ENCODE measurements at regions not wholly inside any gene's neighbourhood (a gene's known extent, or its start where the extent isn't known, plus 50 kb on each side); places are given as distances from the start of the nearest gene placed in this dataset.

- H3K27ac Mint-ChIP-seq, result no peak overlapping the region
- ATAC-seq, result no peak
- H3K9me3 Mint-ChIP-seq, result peaks cover 11% of the 10 kb centered on the region
- H3K36me3 Mint-ChIP-seq, result no peaks in the 10 kb centered on the region
- H3K27me3 Mint-ChIP-seq, result peaks cover 9% of the 10 kb centered on the region
- no peak overlapping the region for H3K4me3 Mint-ChIP-seq
- H3K4me1 Mint-ChIP-seq, result no peaks in the 10 kb centered on the region
Observed at GRCh38 chr13:22148187-22148586, 477.3 kb downstream of the FGF9 start.

DNA sequence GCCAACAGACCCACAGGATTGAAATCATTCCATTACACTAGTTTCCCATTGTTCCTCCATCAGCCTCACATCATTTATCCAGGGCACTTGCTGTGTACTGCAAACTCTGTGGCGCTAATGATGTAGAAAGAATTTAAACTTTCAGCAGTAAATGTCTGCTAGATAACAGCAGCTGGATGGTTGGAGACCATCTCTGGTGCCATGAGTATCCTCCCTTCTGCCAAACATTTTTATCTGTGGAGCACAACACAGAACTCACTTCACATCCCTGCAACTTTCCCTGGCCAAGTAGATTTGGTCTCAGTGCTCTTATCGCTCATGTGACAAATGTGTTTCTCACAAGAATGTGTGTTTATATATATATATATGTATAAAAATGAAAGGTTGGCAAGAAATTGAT lies 481.9 kb downstream of the FGF9 start:
- H3K4me1 Mint-ChIP-seq, result no peaks in the 10 kb centered on the region
- peaks cover 4% of the 10 kb centered on the region for H3K9me3 Mint-ChIP-seq
- H3K4me3 Mint-ChIP-seq, result no peak overlapping the region
- no peak for ATAC-seq
- no peak overlapping the region for H3K27ac Mint-ChIP-seq
- H3K27me3 Mint-ChIP-seq, result peaks cover 9% of the 10 kb centered on the region
- no peaks in the 10 kb centered on the region for H3K36me3 Mint-ChIP-seq

GRCh38 chr13:22154041-22154440 lies 483.2 kb downstream of the FGF9 start:
- Mint-ChIP-seq H3K27ac (no peak overlapping the region), H3K4me1 (no peaks in the 10 kb centered on the region), H3K4me3 (no peak overlapping the region), H3K36me3 (no peaks in the 10 kb centered on the region), H3K27me3 (peaks cover 9% of the 10 kb centered on the region), H3K9me3 (no peaks in the 10 kb centered on the region)
- ATAC-seq, result no peak

GRCh38 chr13:22161871-22162270 lies 491.0 kb downstream of the FGF9 start:
- peaks cover 27% of the 10 kb centered on the region for H3K27me3 Mint-ChIP-seq
- peak overlapping the region; percentile 59 for H3K4me3 Mint-ChIP-seq
- H3K27ac Mint-ChIP-seq, result no peak overlapping the region
- H3K36me3 Mint-ChIP-seq, result no peaks in the 10 kb centered on the region
- peak; percentile 82 for ATAC-seq
- peaks cover 28% of the 10 kb centered on the region for H3K4me1 Mint-ChIP-seq
- peaks cover 3% of the 10 kb centered on the region for H3K9me3 Mint-ChIP-seq

DNA sequence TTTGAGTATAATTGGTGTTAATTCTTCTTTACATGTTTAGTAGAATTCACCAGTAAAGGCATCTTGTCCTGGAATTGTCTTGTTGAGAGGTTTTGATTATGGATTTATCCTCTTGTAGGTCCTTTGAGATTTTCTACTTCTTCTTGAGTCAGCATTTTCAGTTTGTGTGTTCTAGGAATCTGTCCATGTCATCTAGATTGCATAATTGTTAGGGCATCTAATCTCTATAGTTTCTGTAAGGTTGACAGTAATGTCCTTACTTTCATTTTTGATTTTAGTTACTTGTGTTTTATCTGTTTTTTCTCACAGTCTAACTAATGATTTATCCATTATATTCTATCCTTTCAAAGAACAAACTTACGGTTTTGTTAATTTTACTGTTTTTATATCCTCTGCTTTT lies 492.0 kb downstream of the FGF9 start:
- Mint-ChIP-seq H3K36me3 (no peaks in the 10 kb centered on the region), H3K27ac (no peak overlapping the region), H3K27me3 (peaks cover 27% of the 10 kb centered on the region), H3K9me3 (peaks cover 3% of the 10 kb centered on the region), H3K4me1 (peaks cover 28% of the 10 kb centered on the region), H3K4me3 (no peak overlapping the region)
- no peak for ATAC-seq

DNA sequence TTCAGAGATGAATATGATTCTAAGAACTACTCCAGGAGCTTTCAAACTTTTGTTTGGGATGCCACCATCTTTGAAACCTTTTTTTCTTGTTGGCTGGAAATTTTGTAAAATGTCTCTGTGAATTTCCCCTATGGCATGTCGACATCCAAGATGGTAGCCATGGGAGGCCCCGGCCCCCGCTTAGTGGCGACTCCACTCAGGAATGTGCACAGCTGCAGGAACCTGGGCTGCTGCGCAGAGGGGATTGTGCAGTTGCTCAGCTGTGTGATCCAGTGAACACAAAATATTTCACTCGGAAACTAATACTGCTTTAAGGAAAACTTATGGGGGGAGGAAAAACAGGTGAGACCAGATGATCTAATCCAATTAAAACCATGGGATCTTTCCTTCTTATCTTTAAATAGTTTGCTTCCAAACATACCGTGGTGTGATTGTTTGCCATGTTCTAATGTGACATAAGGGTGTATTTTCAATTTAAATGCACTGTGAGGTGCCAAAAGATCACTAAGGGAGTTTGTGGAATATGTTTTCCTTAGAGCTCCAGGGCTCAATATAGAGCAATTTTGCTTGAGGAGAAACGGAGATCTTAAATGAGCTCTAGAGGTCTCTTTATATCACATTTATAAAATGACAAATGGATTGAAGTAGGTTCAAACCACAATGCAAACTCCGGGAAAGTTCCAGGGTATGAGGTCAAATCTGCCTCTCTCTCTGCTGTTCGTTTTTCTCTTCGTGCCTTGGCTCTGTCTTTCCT lies 497.7 kb downstream of the FGF9 start:
- no peaks in the 10 kb centered on the region for H3K36me3 Mint-ChIP-seq

GRCh38 chr13:22169473-22169872 lies 498.6 kb downstream of the FGF9 start:
- Mint-ChIP-seq H3K27me3 (peaks cover 18% of the 10 kb centered on the region), H3K27ac (no peak overlapping the region)

More for the DNA sequence above, 497.7 kb downstream of the FGF9 start:
- Mint-ChIP-seq H3K4me1 (peaks cover 4% of the 10 kb centered on the region), H3K27ac (no peak overlapping the region), H3K4me3 (no peak overlapping the region), H3K9me3 (peaks cover 3% of the 10 kb centered on the region), H3K27me3 (peaks cover 18% of the 10 kb centered on the region)
- no peak for ATAC-seq

DNA sequence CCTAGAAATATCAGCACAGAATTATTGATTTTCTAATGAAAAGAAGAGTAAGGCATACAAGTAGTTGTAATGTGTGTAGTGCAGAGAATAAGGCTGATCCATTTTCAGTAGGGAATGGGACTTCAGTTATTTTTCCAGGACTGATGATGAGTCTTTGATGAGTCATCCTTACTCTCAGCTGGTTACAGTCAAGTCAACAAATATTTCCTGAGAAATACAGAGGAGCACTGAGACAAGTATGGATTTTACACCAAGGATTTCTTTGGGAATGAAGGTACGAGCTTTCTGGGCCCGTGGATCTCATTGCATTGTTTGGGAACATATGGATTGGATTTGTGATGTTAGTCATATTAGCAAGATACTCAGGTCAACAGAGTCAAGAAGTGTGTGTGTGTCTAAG lies 502.7 kb downstream of the FGF9 start:
- no peak for ATAC-seq
- H3K4me1 Mint-ChIP-seq, result no peaks in the 10 kb centered on the region
- H3K36me3 Mint-ChIP-seq, result no peaks in the 10 kb centered on the region
- H3K27ac Mint-ChIP-seq, result no peak overlapping the region
- no peaks in the 10 kb centered on the region for H3K27me3 Mint-ChIP-seq
- peaks cover 9% of the 10 kb centered on the region for H3K9me3 Mint-ChIP-seq
- no peak overlapping the region for H3K4me3 Mint-ChIP-seq

More at GRCh38 chr13:22169473-22169872, 498.6 kb downstream of the FGF9 start:
- Mint-ChIP-seq H3K4me1 (no peaks in the 10 kb centered on the region), H3K36me3 (no peaks in the 10 kb centered on the region), H3K4me3 (no peak overlapping the region), H3K9me3 (no peaks in the 10 kb centered on the region)
- no peak for ATAC-seq

DNA sequence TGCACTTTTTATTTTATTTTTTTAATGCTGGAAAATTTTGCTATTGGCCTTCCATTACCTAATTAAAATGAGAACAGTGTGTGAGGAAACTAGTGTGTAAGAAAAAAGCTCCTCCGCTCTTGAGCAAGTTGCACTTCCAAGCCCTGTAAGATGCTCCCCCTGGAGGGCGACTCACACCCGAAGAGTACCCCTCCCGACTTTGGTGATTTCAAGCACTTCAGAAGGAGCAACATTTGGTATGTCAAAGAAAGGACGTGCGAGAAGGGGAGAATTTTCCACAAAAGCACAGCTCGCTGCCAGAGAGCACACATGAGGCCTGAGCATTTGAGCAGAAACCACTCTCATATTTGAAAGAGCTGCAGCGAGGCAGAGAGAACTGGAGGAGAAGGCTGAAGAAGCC lies 504.4 kb downstream of the FGF9 start:
- Mint-ChIP-seq H3K36me3 (no peaks in the 10 kb centered on the region), H3K27ac (no peak overlapping the region), H3K4me1 (no peaks in the 10 kb centered on the region), H3K9me3 (peaks cover 9% of the 10 kb centered on the region), H3K27me3 (no peaks in the 10 kb centered on the region), H3K4me3 (no peak overlapping the region)
- ATAC-seq, result no peak

DNA sequence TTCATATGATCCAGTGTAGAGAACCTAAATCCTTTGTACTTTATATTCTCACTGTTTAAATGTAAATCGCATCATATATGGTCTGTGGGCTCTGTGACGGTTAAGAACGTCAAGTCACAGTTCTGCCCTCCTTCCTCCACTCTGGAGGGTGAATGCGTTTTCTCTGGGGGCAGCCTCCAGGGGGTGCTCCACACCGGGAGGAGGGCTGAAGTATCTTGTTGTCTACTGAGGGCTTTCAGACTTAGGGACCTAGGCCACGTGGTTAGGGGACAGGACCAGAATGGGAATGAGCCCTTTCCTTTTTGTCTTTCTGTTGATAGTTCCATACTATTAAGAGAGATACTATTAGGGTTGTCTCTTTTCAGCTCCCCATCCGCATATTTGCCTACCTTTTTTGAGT lies 504.9 kb downstream of the FGF9 start:
- ATAC-seq, result no peak
- H3K4me1 Mint-ChIP-seq, result no peaks in the 10 kb centered on the region
- no peaks in the 10 kb centered on the region for H3K36me3 Mint-ChIP-seq

GRCh38 chr13:22176968-22177520 lies 506.2 kb downstream of the FGF9 start:
- no peaks in the 10 kb centered on the region for H3K27me3 Mint-ChIP-seq
- no peak overlapping the region for H3K4me3 Mint-ChIP-seq
- H3K27ac Mint-ChIP-seq, result no peak overlapping the region
- ATAC-seq, result no peak
- H3K9me3 Mint-ChIP-seq, result peaks cover 9% of the 10 kb centered on the region
- H3K36me3 Mint-ChIP-seq, result no peaks in the 10 kb centered on the region
- no peaks in the 10 kb centered on the region for H3K4me1 Mint-ChIP-seq

More for the DNA sequence above, 504.9 kb downstream of the FGF9 start:
- Mint-ChIP-seq H3K27ac (no peak overlapping the region), H3K4me3 (no peak overlapping the region), H3K9me3 (peaks cover 9% of the 10 kb centered on the region), H3K27me3 (no peaks in the 10 kb centered on the region)

- no peaks in the 10 kb centered on the region for H3K27me3 Mint-ChIP-seq
- ATAC-seq, result no peak
- H3K4me1 Mint-ChIP-seq, result no peaks in the 10 kb centered on the region
- no peak overlapping the region for H3K4me3 Mint-ChIP-seq
- H3K36me3 Mint-ChIP-seq, result no peaks in the 10 kb centered on the region
- no peak overlapping the region for H3K27ac Mint-ChIP-seq
- H3K9me3 Mint-ChIP-seq, result peaks cover 9% of the 10 kb centered on the region
Observed at GRCh38 chr13:22178878-22179277, 508.0 kb downstream of the FGF9 start.

GRCh38 chr13:22187329-22187728 lies 516.5 kb downstream of the FGF9 start:
- H3K9me3 Mint-ChIP-seq, result peaks cover 3% of the 10 kb centered on the region
- H3K27me3 Mint-ChIP-seq, result peaks cover 8% of the 10 kb centered on the region
- no peak overlapping the region for H3K4me3 Mint-ChIP-seq
- no peaks in the 10 kb centered on the region for H3K4me1 Mint-ChIP-seq
- H3K36me3 Mint-ChIP-seq, result no peaks in the 10 kb centered on the region
- ATAC-seq, result no peak
- H3K27ac Mint-ChIP-seq, result no peak overlapping the region

DNA sequence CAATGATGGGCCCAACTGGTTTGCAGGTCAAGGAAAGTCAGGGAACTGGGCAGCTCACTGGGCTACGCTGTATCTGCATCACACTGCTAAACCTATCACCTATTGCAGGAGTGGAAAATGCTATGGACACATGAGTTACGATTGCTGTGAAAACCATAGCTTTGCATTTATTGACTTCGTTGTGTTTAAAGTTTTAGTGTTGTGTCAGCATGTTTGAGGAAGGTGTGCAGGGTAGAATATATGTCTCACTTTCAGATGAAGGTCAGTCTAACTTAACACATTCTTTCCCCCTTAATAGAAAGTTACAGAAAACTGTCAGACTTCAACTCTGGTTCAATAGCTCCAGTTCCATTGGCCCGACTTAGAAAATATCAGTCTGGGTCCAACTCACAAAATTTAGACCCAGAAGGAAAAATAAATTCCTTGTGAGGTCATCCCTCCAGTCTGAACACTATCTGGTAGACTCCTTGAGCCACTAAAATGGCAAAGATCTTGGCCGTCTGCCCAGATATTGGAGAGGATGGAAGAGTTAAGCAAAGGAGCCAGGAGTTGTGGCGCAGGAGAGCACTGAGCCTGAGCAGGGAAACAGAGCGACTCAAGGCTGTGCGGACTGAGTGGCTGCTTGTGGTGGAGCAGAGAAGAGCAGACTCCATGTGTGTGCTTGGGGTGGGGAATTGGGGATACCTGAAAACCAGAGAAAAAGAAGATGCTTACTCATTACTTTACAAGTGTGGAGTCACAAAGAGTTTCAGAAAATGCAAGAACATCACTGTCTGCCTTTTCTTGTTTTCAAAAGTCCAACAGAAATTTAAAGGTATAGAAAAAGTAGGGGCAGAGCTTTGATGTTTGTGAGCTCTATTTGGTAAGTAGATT lies 518.5 kb downstream of the FGF9 start:
- Mint-ChIP-seq H3K27me3 (peaks cover 8% of the 10 kb centered on the region), H3K4me1 (no peaks in the 10 kb centered on the region), H3K9me3 (peaks cover 3% of the 10 kb centered on the region), H3K27ac (no peak overlapping the region), H3K36me3 (no peaks in the 10 kb centered on the region), H3K4me3 (no peak overlapping the region)
- no peak for ATAC-seq

DNA sequence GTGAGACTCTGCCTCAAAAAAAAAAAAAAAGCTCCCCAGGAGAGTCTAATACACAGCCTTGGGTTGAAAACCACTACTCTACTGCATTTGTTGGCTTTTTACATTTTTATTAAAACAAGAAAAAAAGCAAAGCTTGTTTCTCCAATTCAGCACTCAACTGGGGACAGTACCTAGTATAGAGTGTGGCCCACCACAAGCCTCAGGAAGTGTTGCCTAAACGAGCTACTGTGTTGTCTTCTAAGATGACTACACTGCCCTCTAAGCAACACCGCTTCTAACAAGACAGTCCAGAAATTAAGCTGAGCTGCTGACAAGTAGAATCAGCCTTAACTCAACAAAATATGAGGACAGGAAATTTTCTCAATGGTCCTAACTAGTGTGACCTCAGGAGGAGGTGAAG lies 522.2 kb downstream of the FGF9 start:
- Mint-ChIP-seq H3K27me3 (peaks cover 8% of the 10 kb centered on the region), H3K4me3 (no peak overlapping the region), H3K4me1 (peaks cover 8% of the 10 kb centered on the region), H3K36me3 (no peaks in the 10 kb centered on the region), H3K27ac (no peak overlapping the region), H3K9me3 (no peaks in the 10 kb centered on the region)
- ATAC-seq, result no peak
